ENCODE measurements at regions not wholly inside any gene's neighbourhood (a gene's known extent, or its start where the extent isn't known, plus 50 kb on each side); places are given as distances from the start of the nearest gene placed in this dataset.

GRCh38 chr21:14690886-14691285, 144.8 kb upstream of the SAMSN1 start:
- 89 to 90% methylated on average over 2 of the region's 2 CpGs for WGBS, 2 donors
- no peak for DNase-seq
- H3K27ac ChIP-seq, result no peak overlapping the region
- no peaks in the 10 kb centered on the region for H3K36me3 ChIP-seq
- intact Hi-C loops (cut with DNase I), result no loop called here
- H3K27me3 ChIP-seq, result no peaks in the 10 kb centered on the region
- no peak overlapping the region for H3K4me3 ChIP-seq (replicated peaks in 1 of 3)
- TF ChIP-seq POLR2A (IDR thresholded peaks at IDR 0.05) (no peak), CTCF (IDR thresholded peaks at IDR 0.05) (no peak)
- H3K4me1 ChIP-seq, result no peaks in the 10 kb centered on the region
- no peaks in the 10 kb centered on the region for H3K9me3 ChIP-seq

GRCh38 chr21:14688936-14689335, 142.8 kb upstream of the SAMSN1 start:
- Histone ChIP-seq H3K4me3 (replicated peaks in 1 of 3) (no peak overlapping the region), H3K9me3 (no peaks in the 10 kb centered on the region)
- no peak for TF ChIP-seq CTCF (IDR thresholded peaks at IDR 0.05)
- TF ChIP-seq POLR2A (IDR thresholded peaks at IDR 0.05), result no peak

GRCh38 chr21:14688412-14688811, 142.3 kb upstream of the SAMSN1 start:
- TF ChIP-seq POLR2A (IDR thresholded peaks at IDR 0.05) (no peak), CTCF (IDR thresholded peaks at IDR 0.05) (no peak)
- DNase-seq, result no peak
- Histone ChIP-seq H3K4me3 (replicated peaks in 1 of 3) (no peak overlapping the region), H3K4me1 (no peaks in the 10 kb centered on the region), H3K27me3 (no peaks in the 10 kb centered on the region), H3K9me3 (no peaks in the 10 kb centered on the region), H3K27ac (no peak overlapping the region), H3K36me3 (no peaks in the 10 kb centered on the region)
- 80 to 94% methylated on average over 3 of the region's 3 CpGs for WGBS, 2 donors
- intact Hi-C loops (cut with DNase I), result no loop called here

More at GRCh38 chr21:14688936-14689335, 142.8 kb upstream of the SAMSN1 start:
- intact Hi-C loops (cut with DNase I), result no loop called here
- Histone ChIP-seq H3K36me3 (no peaks in the 10 kb centered on the region), H3K4me1 (no peaks in the 10 kb centered on the region), H3K27me3 (no peaks in the 10 kb centered on the region), H3K27ac (no peak overlapping the region)
- no peak for DNase-seq
- WGBS, 2 donors, result 31 to 47% methylated on average over 3 of the region's 3 CpGs

- intact Hi-C loops (cut with DNase I), result no loop called here
- H3K4me1 ChIP-seq, result no peaks in the 10 kb centered on the region
- H3K36me3 ChIP-seq, result no peaks in the 10 kb centered on the region
- H3K4me3 ChIP-seq (replicated peaks in 1 of 3), result no peak overlapping the region
- H3K27ac ChIP-seq, result no peak overlapping the region
- no peaks in the 10 kb centered on the region for H3K9me3 ChIP-seq
- no peaks in the 10 kb centered on the region for H3K27me3 ChIP-seq
- DNase-seq, result no peak
- TF ChIP-seq CTCF (IDR thresholded peaks at IDR 0.05), result no peak
- TF ChIP-seq POLR2A (IDR thresholded peaks at IDR 0.05), result no peak
Measured at GRCh38 chr21:14687268-14687625, 141.1 kb upstream of the SAMSN1 start.

GRCh38 chr21:14686466-14687267, 140.6 kb upstream of the SAMSN1 start:
- DNase-seq, result no peak
- no peaks in the 10 kb centered on the region for H3K27me3 ChIP-seq
- H3K4me3 ChIP-seq (replicated peaks in 1 of 3), result no peak overlapping the region
- TF ChIP-seq CTCF (IDR thresholded peaks at IDR 0.05), result no peak
- TF ChIP-seq POLR2A (IDR thresholded peaks at IDR 0.05), result no peak
- H3K9me3 ChIP-seq, result no peaks in the 10 kb centered on the region
- H3K27ac ChIP-seq, result no peak overlapping the region
- no peaks in the 10 kb centered on the region for H3K4me1 ChIP-seq
- 76 to 80% methylated on average over 8 of the region's 8 CpGs for WGBS, 2 donors
- intact Hi-C loops (cut with DNase I), result no loop called here
- H3K36me3 ChIP-seq, result no peaks in the 10 kb centered on the region
